ENCODE measurements at regions not wholly inside any gene's neighbourhood (a gene's known extent, or its start where the extent isn't known, plus 50 kb on each side); places are given as distances from the start of the nearest gene placed in this dataset.

GRCh38 chr2:436205-436604 is 148.3 kb upstream of the ALKAL2 start:
- no peaks in the 10 kb centered on the region for H3K27me3 ChIP-seq (ENCODE audit: insufficient read depth, low read depth, severe bottlenecking)
- no peak for DNase-seq
- H3K36me3 ChIP-seq = no peaks in the 10 kb centered on the region
- no peak for TF ChIP-seq CTCF (IDR thresholded peaks at IDR 0.05; ENCODE audit: low read depth, low read length)
- no peaks in the 10 kb centered on the region for H3K9me3 ChIP-seq (ENCODE audit: severe bottlenecking)
- H3K4me3 ChIP-seq (ENCODE audit: low read depth, low read length) = no peak overlapping the region
- H3K27ac ChIP-seq = no peak overlapping the region

GRCh38 chr2:434625-435024 is 146.7 kb upstream of the ALKAL2 start:
- Histone ChIP-seq H3K36me3 (no peaks in the 10 kb centered on the region), H3K27me3 (ENCODE audit: insufficient read depth, low read depth, severe bottlenecking) (no peaks in the 10 kb centered on the region), H3K27ac (no peak overlapping the region), H3K4me3 (ENCODE audit: low read depth, low read length) (no peak overlapping the region), H3K9me3 (ENCODE audit: severe bottlenecking) (no peaks in the 10 kb centered on the region)
- DNase-seq = no peak
- TF ChIP-seq CTCF (IDR thresholded peaks at IDR 0.05; ENCODE audit: low read depth, low read length) = no peak

DNA sequence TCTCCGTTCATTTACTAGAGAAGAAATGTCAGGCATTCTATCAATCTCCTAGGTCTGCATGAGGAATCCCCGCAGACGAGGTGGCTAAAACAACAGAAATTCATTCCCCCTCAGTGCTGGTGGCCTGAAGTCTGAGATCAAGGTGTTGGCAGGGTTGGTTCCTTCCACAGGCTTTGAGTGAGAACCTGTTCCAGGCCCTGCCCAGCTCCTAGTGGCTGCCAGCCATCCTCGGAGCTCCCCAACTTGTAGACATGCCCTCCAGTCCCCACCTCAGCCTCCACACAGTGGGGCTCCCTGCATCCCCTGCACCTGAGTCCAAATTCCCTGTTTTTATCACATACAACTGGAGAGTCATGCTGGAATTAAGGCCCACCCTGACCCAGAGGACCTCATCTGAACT is 145.3 kb upstream of the ALKAL2 start:
- DNase-seq = no peak
- H3K27me3 ChIP-seq (ENCODE audit: insufficient read depth, low read depth, severe bottlenecking) = no peaks in the 10 kb centered on the region
- H3K27ac ChIP-seq = no peak overlapping the region
- no peaks in the 10 kb centered on the region for H3K36me3 ChIP-seq
- H3K9me3 ChIP-seq (ENCODE audit: severe bottlenecking) = no peaks in the 10 kb centered on the region
- no peak overlapping the region for H3K4me3 ChIP-seq (ENCODE audit: low read depth, low read length)
- TF ChIP-seq CTCF (IDR thresholded peaks at IDR 0.05; ENCODE audit: low read depth, low read length) = no peak

GRCh38 chr2:430291-431040 is 142.6 kb upstream of the ALKAL2 start:
- H3K27ac ChIP-seq = no peak overlapping the region
- no peak overlapping the region for H3K4me3 ChIP-seq (ENCODE audit: low read depth, low read length)
- peaks cover 5% of the 10 kb centered on the region for H3K9me3 ChIP-seq (ENCODE audit: severe bottlenecking)
- H3K27me3 ChIP-seq (ENCODE audit: insufficient read depth, low read depth, severe bottlenecking) = no peaks in the 10 kb centered on the region
- DNase-seq = no peak
- no peak for TF ChIP-seq CTCF (IDR thresholded peaks at IDR 0.05; ENCODE audit: low read depth, low read length)
- H3K36me3 ChIP-seq = no peaks in the 10 kb centered on the region

DNA sequence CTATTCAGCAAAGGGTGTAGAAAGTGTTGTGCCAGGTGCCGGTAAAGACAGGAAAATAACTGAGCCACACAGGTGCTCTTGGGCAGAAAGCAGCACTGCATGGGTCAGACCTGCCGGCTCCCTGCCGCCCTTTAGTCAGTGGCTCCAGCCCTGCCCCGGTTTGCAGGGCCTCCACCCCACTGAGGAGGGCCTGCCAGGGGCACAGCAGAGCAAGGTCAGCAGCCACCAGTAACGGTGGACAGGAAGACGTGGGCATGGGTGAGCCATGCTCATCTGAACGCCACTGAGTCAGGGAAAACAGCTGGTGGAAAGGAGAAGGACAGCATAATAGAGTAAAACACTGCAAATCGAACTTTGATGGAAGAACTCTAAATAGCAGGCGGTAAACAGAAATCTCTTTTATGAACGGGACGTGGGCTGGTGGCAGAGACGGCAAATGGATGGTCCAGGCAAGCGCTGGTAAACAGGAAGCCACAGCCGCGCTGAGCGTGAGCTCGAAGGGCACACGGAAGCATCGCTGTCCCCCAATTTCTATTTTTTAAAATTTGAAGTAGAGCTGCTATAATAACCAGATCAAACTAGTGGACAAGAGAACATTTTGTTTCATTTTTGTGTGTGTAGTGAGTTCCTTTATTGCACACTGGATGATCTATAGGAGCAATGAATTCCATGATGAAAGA is 141.8 kb upstream of the ALKAL2 start:
- H3K27ac ChIP-seq = no peak overlapping the region
- no peak for TF ChIP-seq CTCF (IDR thresholded peaks at IDR 0.05; ENCODE audit: low read depth, low read length)
- no peaks in the 10 kb centered on the region for H3K36me3 ChIP-seq
- no peak overlapping the region for H3K4me3 ChIP-seq (ENCODE audit: low read depth, low read length)
- no peaks in the 10 kb centered on the region for H3K27me3 ChIP-seq (ENCODE audit: insufficient read depth, low read depth, severe bottlenecking)
- H3K9me3 ChIP-seq (ENCODE audit: severe bottlenecking) = peaks cover 5% of the 10 kb centered on the region
- no peak for DNase-seq

Measured in WERI-Rb-1 (cell line).